GM13976 (cell line): ENCODE measurements at regions not wholly inside any gene's neighbourhood (a gene's known extent, or its start where the extent isn't known, plus 50 kb on each side); places are given as distances from the start of the nearest gene placed in this dataset.

Source experiments
- DNase-seq: peaks from one replicate; pipeline ENCODE4 v3.0.0; 2012; ENCODE audit warnings: low spot score
- CTCF ChIP-seq: IDR thresholded peaks from 2 replicates; pipeline ENCODE4 v1.5.1; 2012; ENCODE audit warnings: borderline replicate concordance, mild to moderate bottlenecking; ENCODE audit not compliant: insufficient read depth; ENCODE audit errors: extremely low read depth, missing control alignments, control extremely low read depth
- in situ Hi-C: fragments of 300-500 bp; cut with MboI; formaldehyde crosslinking; loops from one replicate; pipeline ENCODE4 v1.12.0; 2022; ENCODE audit warnings: low sequenced_read_pairs, mixed read lengths, inconsistent platforms; ENCODE audit not compliant: unreplicated experiment

GRCh38 chr9:26266146-26266793 lies 588.0 kb upstream of the TUSC1 start:
- DNase-seq: no peak
- in situ Hi-C loops: no loop called here

DNA sequence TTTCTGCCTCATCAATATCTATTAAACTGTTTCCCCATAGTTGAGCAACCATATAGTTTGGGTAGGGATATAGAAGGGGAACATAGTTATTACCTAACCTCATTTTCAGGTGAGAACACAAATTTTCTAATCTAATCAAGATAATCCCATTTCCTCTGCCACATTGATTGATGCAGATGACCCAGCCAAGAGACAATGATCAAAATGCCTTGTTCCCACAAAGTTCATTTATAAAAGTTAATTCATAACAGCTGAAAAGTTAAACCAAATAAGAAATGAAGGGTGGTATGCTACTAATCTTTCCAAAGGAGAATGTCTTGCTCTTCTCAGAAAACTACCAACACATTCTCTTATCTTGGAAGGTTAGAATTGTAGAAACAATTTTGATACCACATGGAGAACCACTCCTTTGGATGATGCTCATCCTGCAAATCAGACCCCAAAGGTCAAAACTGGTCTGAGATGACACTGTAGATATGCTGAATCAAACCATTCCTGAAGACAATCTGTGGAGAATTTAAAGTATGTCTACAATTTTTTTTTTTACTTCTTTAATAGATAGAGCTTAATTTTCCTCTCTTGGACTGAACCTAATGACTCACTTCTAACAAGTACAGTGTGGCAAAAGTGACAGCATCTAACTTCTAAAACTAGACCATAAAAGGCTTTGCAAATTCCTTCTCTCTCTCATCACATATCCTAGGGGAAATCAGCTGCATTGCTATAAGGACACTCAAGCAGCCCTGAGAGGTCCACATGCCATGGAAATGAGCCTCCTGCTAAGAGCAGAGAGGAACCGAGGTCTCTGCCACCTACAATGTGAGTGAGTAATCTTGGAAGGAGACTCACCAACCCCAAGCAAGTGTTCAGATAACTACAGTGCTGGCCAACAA lies 586.7 kb upstream of the TUSC1 start:
- no peak for DNase-seq
- in situ Hi-C loops: no loop called here
- TF ChIP-seq CTCF: no peak

More at GRCh38 chr9:26266146-26266793, 588.0 kb upstream of the TUSC1 start:
- no peak for TF ChIP-seq CTCF

DNA sequence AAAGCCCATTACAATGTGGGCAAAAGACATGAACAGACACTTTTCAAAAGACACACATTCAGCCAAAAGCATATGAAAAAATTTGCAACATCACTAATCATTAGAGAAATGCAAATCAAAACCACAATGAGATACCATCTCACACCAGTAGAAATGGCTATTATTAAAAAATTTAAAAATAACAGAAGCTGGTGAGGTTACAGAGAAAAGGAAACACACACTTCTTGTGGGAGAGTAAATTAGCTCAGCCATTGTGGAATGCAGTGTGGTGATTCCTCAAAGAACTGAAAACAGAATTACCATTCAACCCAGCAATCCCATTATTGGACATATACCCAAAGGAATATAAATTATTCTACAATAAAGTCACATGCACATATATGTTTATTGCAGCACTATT lies 585.2 kb upstream of the TUSC1 start:
- in situ Hi-C loops: no loop called here
- no peak for DNase-seq
- no peak for TF ChIP-seq CTCF

GRCh38 chr9:26262421-26263107 lies 584.3 kb upstream of the TUSC1 start:
- no peak for TF ChIP-seq CTCF
- in situ Hi-C loops: no loop called here
- DNase-seq: no peak

DNA sequence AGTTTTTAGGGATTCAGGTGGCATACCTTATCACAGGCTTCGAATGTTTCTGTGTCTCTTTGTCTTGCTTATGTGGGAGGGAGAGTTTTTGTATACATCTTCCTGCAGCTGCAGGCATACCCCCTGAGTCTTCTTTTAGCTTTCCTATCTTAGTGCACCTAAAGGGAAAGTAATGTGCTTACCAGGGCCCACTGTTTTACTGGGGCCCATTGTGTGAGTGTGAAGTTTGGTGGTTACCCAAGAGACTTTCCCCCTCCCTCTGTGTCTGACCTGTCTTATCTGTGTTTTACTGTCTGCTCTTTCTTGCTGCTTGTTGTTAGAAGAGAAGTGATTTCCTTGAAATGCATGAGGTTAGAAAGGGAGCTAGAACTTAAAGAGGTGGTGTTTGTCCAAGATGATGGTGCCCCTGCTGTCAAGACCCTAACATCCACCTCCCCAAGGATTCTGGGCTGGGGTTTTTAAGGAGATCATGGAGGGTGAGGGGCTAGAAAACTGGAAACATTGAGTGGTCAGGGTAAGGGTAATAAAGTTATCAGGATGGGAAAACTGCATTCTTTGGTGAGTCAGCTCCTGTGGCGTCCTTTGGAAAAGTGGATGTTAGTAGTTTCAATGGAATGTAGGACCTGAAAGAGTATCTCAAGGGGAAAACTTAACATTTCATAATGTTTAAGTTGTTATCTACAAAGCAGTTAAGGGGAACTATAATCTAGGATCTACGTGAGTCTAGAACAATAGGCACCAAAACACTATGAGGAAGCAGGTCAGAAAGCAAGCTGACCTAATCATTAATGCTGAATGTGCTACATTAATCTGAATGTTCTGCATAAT lies 583.5 kb upstream of the TUSC1 start:
- TF ChIP-seq CTCF: no peak
- in situ Hi-C loops: no loop called here
- DNase-seq: no peak

- in situ Hi-C loops: no loop called here
- no peak for TF ChIP-seq CTCF
- DNase-seq: no peak
Observed at GRCh38 chr9:26260238-26260637, 582.0 kb upstream of the TUSC1 start.
